T47D (cell line): ENCODE measurements at regions not wholly inside any gene's neighbourhood (a gene's known extent, or its start where the extent isn't known, plus 50 kb on each side); places are given as distances from the start of the nearest gene placed in this dataset.
A peak's percentile ranks its signal among the peaks of the same experiment; 100 is the strongest.
"Not testable (repeated sequence)": the region's sequence is repeated elsewhere in the genome, so short reads cannot be mapped to it uniquely, and the experiment has no call there.

ENCODE experiments used
- DNase-seq, 2 experiments: peaks; one replicate each; pipeline versions ENCODE4 v3.0.0 to v3.0.0-alpha.2; 2011 to 2012; ENCODE audit warnings: low read depth in 1 of 2, low spot score in 1 of 2
- JUND ChIP-seq: IDR thresholded peaks from 2 replicates; pipeline ENCODE4 v1.6.1; 2012; ENCODE audit warnings: low read depth
- in situ Hi-C: cut with HindIII; loops from 2 replicates; pipeline ENCODE4 v1.10.0; 2016; ENCODE audit warnings: low sequenced_read_pairs, low pct_unique_long_range_greater_than_20kb

GRCh38 chrX:30147996-30148643 is 67.2 kb upstream of the MAGEB2 start:
- TF ChIP-seq JUND = no peak
- no peak for DNase-seq
- in situ Hi-C loops = no loop called here

- TF ChIP-seq JUND = 0 out of 2 replicates have a peak, but pooled peaks have one; percentile 22
- DNase-seq = peak in 1 of 2 experiments; percentile 78
- in situ Hi-C loops = not testable (repeated sequence)
These were observed 66.2 kb upstream of the MAGEB2 start for GRCh38 chrX:30149206-30149605.

- in situ Hi-C loops = no loop called here
- no peak for DNase-seq
- TF ChIP-seq JUND = no peak
These were observed 65.0 kb upstream of the MAGEB2 start for GRCh38 chrX:30150196-30150895.

GRCh38 chrX:30151964-30152363 is 63.4 kb upstream of the MAGEB2 start:
- in situ Hi-C loops = no loop called here

GRCh38 chrX:30153175-30153880 is 62.0 kb upstream of the MAGEB2 start:
- TF ChIP-seq JUND = no peak
- in situ Hi-C loops = no loop called here
- DNase-seq = no peak

More at GRCh38 chrX:30151964-30152363, 63.4 kb upstream of the MAGEB2 start:
- no peak for DNase-seq
- TF ChIP-seq JUND = no peak

- in situ Hi-C loops = no loop called here
- DNase-seq = no peak
- TF ChIP-seq JUND = no peak
These were observed 61.5 kb upstream of the MAGEB2 start for GRCh38 chrX:30153881-30154260.

- in situ Hi-C loops = no loop called here
- DNase-seq = no peak
- TF ChIP-seq JUND = no peak
These were observed 59.4 kb upstream of the MAGEB2 start for GRCh38 chrX:30156009-30156408.

GRCh38 chrX:30156880-30157560 is 58.3 kb upstream of the MAGEB2 start:
- no peak for TF ChIP-seq JUND
- no peak for DNase-seq
- in situ Hi-C loops = no loop called here

- DNase-seq = no peak
- in situ Hi-C loops = no loop called here
- no peak for TF ChIP-seq JUND
These were observed 54.3 kb upstream of the MAGEB2 start for GRCh38 chrX:30161043-30161442.
